Sigmoid colon (tissue), 6 donors: ENCODE measurements at regions not wholly inside any gene's neighbourhood (a gene's known extent, or its start where the extent isn't known, plus 50 kb on each side); places are given as distances from the start of the nearest gene placed in this dataset.

Experiments used
- DNase-seq: peaks from one replicate; pipeline ENCODE4 v3.0.0-alpha.2; 2019
- H3K27ac ChIP-seq, 4 donors: fragments of 200-600 bp; sonication (generic); one replicate each; pipeline ENCODE4 v1.5.1; 2016 to 2019; ENCODE audit warnings: mild to moderate bottlenecking in 1 of 4
- H3K27me3 ChIP-seq, 3 donors: fragments of 200-600 bp; sonication (generic); one replicate each; pipeline ENCODE4 v1.5.1; 2019; ENCODE audit warnings: mild to moderate bottlenecking in 1 of 3
- H3K36me3 ChIP-seq, 4 donors: fragments of 200-600 bp; sonication (generic); one replicate each; pipeline ENCODE4 v1.5.1; 2016 to 2019
- H3K4me1 ChIP-seq, 4 donors: fragments of 200-600 bp; sonication (generic); one replicate each; pipeline ENCODE4 v1.5.1; 2017 to 2019
- H3K4me3 ChIP-seq, 4 donors: fragments of 200-600 bp; sonication (generic); one replicate each; pipeline ENCODE4 v1.5.1; 2017 to 2019; ENCODE audit warnings: mild to moderate bottlenecking in 2 of 4, moderate library complexity in 1 of 4
- H3K9me3 ChIP-seq, 4 donors: fragments of 200-600 bp in 3 of 4; sonication (generic) in 3 of 4; one replicate each; pipeline versions ENCODE4 v1.5.1 to v1.6.1; 2013 to 2019
- CTCF ChIP-seq, 4 experiments: fragments of 450-650 bp in 3 of 4; fragments of 200-600 bp in 1 of 4; IDR thresholded peaks; one replicate each; pipeline ENCODE4 v1.5.1; 2016 to 2019; ENCODE audit warnings: antibody characterized with exemption in 4 of 4, mild to moderate bottlenecking in 3 of 4, moderate library complexity in 2 of 4
- EP300 ChIP-seq, 4 donors: sonication (generic); formaldehyde crosslinking; IDR thresholded peaks; one replicate each; pipeline ENCODE4 v1.6.1; 2017; ENCODE audit warnings: antibody characterized with exemption in 4 of 4
- POLR2A ChIP-seq, 2 donors: fragments of 450-650 bp; IDR thresholded peaks; one replicate each; pipeline ENCODE4 v1.6.1; 2016; ENCODE audit warnings: antibody characterized with exemption in 2 of 2, mild to moderate bottlenecking in 2 of 2, moderate library complexity in 2 of 2
- POLR2AphosphoS5 ChIP-seq, 4 donors: sonication (generic); formaldehyde crosslinking; IDR thresholded peaks; one replicate each; pipeline ENCODE4 v1.6.1; 2017; ENCODE audit warnings: antibody characterized with exemption in 4 of 4
- WGBS, 2 donors: extraction: QIAGEN DNeasy Blood & Tissue Kit; methylation state at CpG; one replicate each; pipeline ENCODE4 v1.1.7; 2013; 5-methylcytosine and 5-hydroxymethylcytosine counted together
- intact Hi-C: fragments of 100-400 bp; cut with DNase I; formaldehyde crosslinking; loops from one replicate; pipeline ENCODE4 v1.15.1; 2023
- donor health status: healthy with polysubstance abuse.
- donor health status: healthy.

GRCh38 chr7:22662556-22663356, 64.2 kb upstream of the IL6 start:
- no peaks in the 10 kb centered on the region for H3K9me3 ChIP-seq
- WGBS, 2 donors = 66 to 75% methylated on average over 3 of the region's 3 CpGs
- TF ChIP-seq CTCF (IDR thresholded peaks at IDR 0.05) (no peak), POLR2AphosphoS5 (IDR thresholded peaks at IDR 0.05) (no peak), EP300 (IDR thresholded peaks at IDR 0.05) (no peak), POLR2A (IDR thresholded peaks at IDR 0.05) (no peak)
- no peak for DNase-seq
- H3K27ac ChIP-seq = no peak overlapping the region
- intact Hi-C loops = no loop called here
- H3K4me3 ChIP-seq = no peak overlapping the region
- H3K27me3 ChIP-seq = no peaks in the 10 kb centered on the region
- no peaks in the 10 kb centered on the region for H3K36me3 ChIP-seq
- H3K4me1 ChIP-seq = no peaks in the 10 kb centered on the region

GRCh38 chr7:22662036-22662435, 65.0 kb upstream of the IL6 start:
- H3K4me3 ChIP-seq = no peak overlapping the region
- H3K4me1 ChIP-seq = no peaks in the 10 kb centered on the region
- H3K36me3 ChIP-seq = no peaks in the 10 kb centered on the region
- no peaks in the 10 kb centered on the region for H3K27me3 ChIP-seq
- intact Hi-C loops = no loop called here
- DNase-seq = no peak
- TF ChIP-seq CTCF (IDR thresholded peaks at IDR 0.05) (no peak), POLR2AphosphoS5 (IDR thresholded peaks at IDR 0.05) (no peak), EP300 (IDR thresholded peaks at IDR 0.05) (no peak), POLR2A (IDR thresholded peaks at IDR 0.05) (no peak)
- H3K9me3 ChIP-seq = no peaks in the 10 kb centered on the region
- H3K27ac ChIP-seq = no peak overlapping the region

- TF ChIP-seq POLR2AphosphoS5 (IDR thresholded peaks at IDR 0.05) (no peak), CTCF (IDR thresholded peaks at IDR 0.05) (no peak), POLR2A (IDR thresholded peaks at IDR 0.05) (no peak), EP300 (IDR thresholded peaks at IDR 0.05) (no peak)
- DNase-seq = no peak
- intact Hi-C loops = no loop called here
- Histone ChIP-seq H3K4me3 (no peak overlapping the region), H3K27me3 (no peaks in the 10 kb centered on the region), H3K9me3 (no peaks in the 10 kb centered on the region), H3K36me3 (no peaks in the 10 kb centered on the region), H3K27ac (no peak overlapping the region), H3K4me1 (no peaks in the 10 kb centered on the region)
- WGBS, 2 donors = 68 to 79% methylated on average over 3 of the region's 3 CpGs
These were observed 66.3 kb upstream of the IL6 start for GRCh38 chr7:22660732-22661131.

- H3K9me3 ChIP-seq = no peaks in the 10 kb centered on the region
- intact Hi-C loops = no loop called here
These were observed 66.7 kb upstream of the IL6 start for GRCh38 chr7:22660293-22660692.

More at GRCh38 chr7:22660293-22660692, 66.7 kb upstream of the IL6 start:
- no peaks in the 10 kb centered on the region for H3K4me1 ChIP-seq
- H3K36me3 ChIP-seq = no peaks in the 10 kb centered on the region
- no peak overlapping the region for H3K4me3 ChIP-seq
- 73 to 94% methylated on average over 1 of the region's 1 CpG for WGBS, 2 donors
- no peak overlapping the region for H3K27ac ChIP-seq
- no peak for TF ChIP-seq POLR2A (IDR thresholded peaks at IDR 0.05)
- TF ChIP-seq CTCF (IDR thresholded peaks at IDR 0.05) = no peak
- no peak for DNase-seq
- no peaks in the 10 kb centered on the region for H3K27me3 ChIP-seq
